Fibroblast of lung (primary cell): ENCODE measurements at regions not wholly inside any gene's neighbourhood (a gene's known extent, or its start where the extent isn't known, plus 50 kb on each side); places are given as distances from the start of the nearest gene placed in this dataset.

Source experiments
- CTCF ChIP-seq, 2 donors: IDR thresholded peaks in 1 of 2; conservative IDR thresholded peaks in 1 of 2; 1 replicate in 1 of 2; 2 replicates in 1 of 2; pipeline ENCODE4 v1.5.1; 2011 to 2012; ENCODE audit warnings: low read length in 2 of 2, control low read depth in 1 of 2, inconsistent platforms in 1 of 2, low read depth in 1 of 2, mild to moderate bottlenecking in 1 of 2
- EZH2 ChIP-seq: IDR thresholded peaks from 2 replicates; pipeline ENCODE4 v1.5.1; 2012; ENCODE audit warnings: low read length, control low read depth, mild to moderate bottlenecking; ENCODE audit errors: missing control alignments

GRCh38 chr3:193869221-193870201, 266.4 kb upstream of the HES1 start:
- TF ChIP-seq CTCF (conservative IDR thresholded peaks at IDR 0.05 in 1 of 2, IDR thresholded peaks at IDR 0.05 in 1 of 2; ENCODE audit: low read depth in 1 of 2, low read length in 2 of 2): no peak
- no peak for TF ChIP-seq EZH2
